ENCODE measurements at regions not wholly inside any gene's neighbourhood (a gene's known extent, or its start where the extent isn't known, plus 50 kb on each side); places are given as distances from the start of the nearest gene placed in this dataset.

GRCh38 chr21:35119501-35120047 is 70.5 kb upstream of the RUNX1 start:
- BruUV-seq (replicated peaks): no TSS peak
- CTCF ChIA-PET (ENCODE audit: low intra/inter-chr PET ratio, low total read pairs): no interaction called here

More at GRCh38 chr21:35119501-35120047, 70.5 kb upstream of the RUNX1 start:
- POLR2A ChIA-PET: no interaction called here
- TF ChIP-seq ZNF768 (CRISPR knock-in tag; IDR thresholded peaks at IDR 0.05) (no peak), SNAPC5 (CRISPR knock-in tag; IDR thresholded peaks at IDR 0.05; ENCODE audit: borderline replicate concordance) (no peak), ZBTB20 (CRISPR knock-in tag; IDR thresholded peaks at IDR 0.05; ENCODE audit: borderline replicate concordance, low read depth) (no peak), ZNF891 (CRISPR knock-in tag; IDR thresholded peaks at IDR 0.05) (no peak), ZNF33B (CRISPR knock-in tag; IDR thresholded peaks at IDR 0.05) (no peak), CC2D1A (CRISPR knock-in tag; IDR thresholded peaks at IDR 0.05) (no peak), KDM1A (CRISPR knock-in tag; IDR thresholded peaks at IDR 0.05) (no peak), E2F5 (CRISPR knock-in tag; conservative IDR thresholded peaks at IDR 0.05) (no peak), ZNF510 (CRISPR knock-in tag; IDR thresholded peaks at IDR 0.05; ENCODE audit: low read depth) (no peak), ZNF784 (CRISPR knock-in tag; IDR thresholded peaks at IDR 0.05; ENCODE audit: borderline replicate concordance) (no peak), ZNF432 (CRISPR knock-in tag; IDR thresholded peaks at IDR 0.05; ENCODE audit: borderline replicate concordance) (no peak)
- H3K27me3 ChIP-seq (ENCODE audit: control insufficient read depth in 1 of 2, insufficient read depth in 2 of 2, low read length in 2 of 2): no peaks in the 10 kb centered on the region
- 70% methylated on average over 5 of the region's 5 CpGs for WGBS (ENCODE audit: low lambda C conversion rate)
- no peaks in the 10 kb centered on the region for H3K4me1 ChIP-seq (ENCODE audit: insufficient read depth, low read length)
- intact Hi-C loops (cut with micrococcal nuclease; ENCODE audit: unreplicated experiment) (no loop called here), in situ Hi-C loops (cut with HindIII; ENCODE audit: extremely low pct_ligation_motif_present, low pct_unique_long_range_greater_than_20kb) (no loop called here)
- no peaks in the 10 kb centered on the region for H4K20me1 ChIP-seq (ENCODE audit: insufficient read depth, low read length)
- no peaks in the 10 kb centered on the region for H3K79me2 ChIP-seq (ENCODE audit: insufficient read depth, low read length)
- no peaks in the 10 kb centered on the region for H3K9me3 ChIP-seq (ENCODE audit: low read length)
- H3K27ac ChIP-seq (ENCODE audit: extremely low read length, insufficient read depth, low read length): no peak overlapping the region
- H3K4me2 ChIP-seq (ENCODE audit: low read depth, low read length): no peak overlapping the region
- no peak overlapping the region for H3K4me3 ChIP-seq (replicated peaks in 1 of 3; ENCODE audit: insufficient read depth in 1 of 3, low read depth in 2 of 3, low read length in 3 of 3)
- ATAC-seq: no peak
- no peaks in the 10 kb centered on the region for H3K36me3 ChIP-seq (replicated peaks in 1 of 2; ENCODE audit: control insufficient read depth in 1 of 2, insufficient read depth in 2 of 2, low read length in 2 of 2)
- no peak for FAIRE-seq
- DNase-seq (ENCODE audit: low spot score): no peak
- no peak overlapping the region for H3K9ac ChIP-seq (ENCODE audit: insufficient read depth, low read depth, low read length)
- no peak overlapping the region for H2AFZ ChIP-seq (ENCODE audit: low read length)

All from HepG2 (cell line).